OCI-LY7 (cell line): ENCODE measurements at regions not wholly inside any gene's neighbourhood (a gene's known extent, or its start where the extent isn't known, plus 50 kb on each side); places are given as distances from the start of the nearest gene placed in this dataset.
"Not testable (repeated sequence)": the region's sequence is repeated elsewhere in the genome, so short reads cannot be mapped to it uniquely, and the experiment has no call there.

Experiments
- EZH2phosphoT487 ChIP-seq: fragments of 200-600 bp; sonication (generic); IDR thresholded peaks from 2 replicates; pipeline ENCODE4 v1.6.1; 2018; ENCODE audit warnings: low read depth, borderline replicate concordance, mild to moderate bottlenecking, mixed run types, antibody characterized with exemption, low read length, moderate library complexity, mixed read lengths
- TF ChIP-seq, protein P1 (sequence below): fragments of 200-600 bp; sonication (generic); conservative IDR thresholded peaks from 2 replicates; pipeline ENCODE4 v1.5.1; 2014; ENCODE audit warnings: mild to moderate bottlenecking, antibody characterized with exemption, low read length, moderate library complexity, mixed read lengths

DNA sequence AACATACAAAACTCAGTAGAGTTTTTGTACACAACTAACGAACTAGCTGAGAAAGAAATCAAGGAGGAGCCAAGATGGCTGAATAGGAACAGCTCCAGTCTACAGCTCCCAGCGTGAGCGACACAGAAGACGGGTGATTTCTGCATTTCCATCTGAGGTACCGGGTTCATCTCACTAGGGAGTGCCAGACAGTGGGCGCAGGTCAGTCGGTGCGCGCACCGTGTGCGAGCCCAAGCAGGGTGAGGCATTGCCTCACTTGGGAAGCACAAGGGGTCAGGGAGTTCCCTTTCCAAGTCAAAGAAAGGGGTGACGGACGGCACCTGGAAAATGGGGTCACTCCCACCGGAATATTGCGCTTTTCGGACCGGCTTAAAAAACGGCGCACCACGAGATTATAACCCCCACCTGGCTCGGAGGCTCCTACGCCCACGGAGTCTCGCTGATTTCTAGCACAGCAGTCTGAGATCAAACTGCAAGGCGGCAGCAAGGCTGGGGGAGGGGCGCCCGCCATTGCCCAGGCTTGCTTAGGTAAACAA is 200.3 kb downstream of the NKX6-1 start:
- TF ChIP-seq, protein P1, sequence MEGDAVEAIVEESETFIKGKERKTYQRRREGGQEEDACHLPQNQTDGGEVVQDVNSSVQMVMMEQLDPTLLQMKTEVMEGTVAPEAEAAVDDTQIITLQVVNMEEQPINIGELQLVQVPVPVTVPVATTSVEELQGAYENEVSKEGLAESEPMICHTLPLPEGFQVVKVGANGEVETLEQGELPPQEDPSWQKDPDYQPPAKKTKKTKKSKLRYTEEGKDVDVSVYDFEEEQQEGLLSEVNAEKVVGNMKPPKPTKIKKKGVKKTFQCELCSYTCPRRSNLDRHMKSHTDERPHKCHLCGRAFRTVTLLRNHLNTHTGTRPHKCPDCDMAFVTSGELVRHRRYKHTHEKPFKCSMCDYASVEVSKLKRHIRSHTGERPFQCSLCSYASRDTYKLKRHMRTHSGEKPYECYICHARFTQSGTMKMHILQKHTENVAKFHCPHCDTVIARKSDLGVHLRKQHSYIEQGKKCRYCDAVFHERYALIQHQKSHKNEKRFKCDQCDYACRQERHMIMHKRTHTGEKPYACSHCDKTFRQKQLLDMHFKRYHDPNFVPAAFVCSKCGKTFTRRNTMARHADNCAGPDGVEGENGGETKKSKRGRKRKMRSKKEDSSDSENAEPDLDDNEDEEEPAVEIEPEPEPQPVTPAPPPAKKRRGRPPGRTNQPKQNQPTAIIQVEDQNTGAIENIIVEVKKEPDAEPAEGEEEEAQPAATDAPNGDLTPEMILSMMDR: not testable (repeated sequence)
- TF ChIP-seq EZH2phosphoT487: not testable (repeated sequence)
